Trophoblast cell (in vitro differentiated cells and primary cell): ENCODE measurements at regions not wholly inside any gene's neighbourhood (a gene's known extent, or its start where the extent isn't known, plus 50 kb on each side); places are given as distances from the start of the nearest gene placed in this dataset.
A peak's percentile ranks its signal among the peaks of the same experiment; 100 is the strongest.

ENCODE experiments used
- DNase-seq, 2 donors: peaks; one replicate each; pipeline ENCODE4 v3.0.0-alpha.2; 2016
- H2AFZ ChIP-seq: 2 replicates; pipeline ENCODE4 v1.6.1; 2013; ENCODE audit warnings: low read length, moderate library complexity, mild to moderate bottlenecking; ENCODE audit not compliant: insufficient read depth, poor library complexity
- H2AK5ac ChIP-seq: 2 replicates; pipeline ENCODE4 v1.6.1; 2013; ENCODE audit warnings: mild to moderate bottlenecking, low read length
- H2BK120ac ChIP-seq: 2 replicates; pipeline ENCODE4 v1.6.1; 2013; ENCODE audit warnings: low read length, mild to moderate bottlenecking, moderate library complexity; ENCODE audit not compliant: insufficient read depth, poor library complexity
- H2BK12ac ChIP-seq: 2 replicates; pipeline ENCODE4 v1.6.1; 2013; ENCODE audit warnings: mild to moderate bottlenecking, low read length, moderate library complexity
- H2BK5ac ChIP-seq: 2 replicates; pipeline ENCODE4 v1.6.1; 2013; ENCODE audit warnings: low read length, low read depth, moderate library complexity, mild to moderate bottlenecking; ENCODE audit not compliant: poor library complexity
- H3K14ac ChIP-seq: 2 replicates; pipeline ENCODE4 v1.6.1; 2013; ENCODE audit warnings: mild to moderate bottlenecking, low read length
- H3K18ac ChIP-seq: 2 replicates; pipeline ENCODE4 v1.6.1; 2013; ENCODE audit warnings: mild to moderate bottlenecking, low read length
- H3K23ac ChIP-seq: 2 replicates; pipeline ENCODE4 v1.6.1; 2013; ENCODE audit warnings: low read length
- H3K27ac ChIP-seq: 2 replicates; pipeline ENCODE4 v1.5.1; 2013; ENCODE audit warnings: low read depth, mild to moderate bottlenecking, inconsistent platforms, low read length, moderate library complexity
- H3K27me3 ChIP-seq: 2 replicates; pipeline ENCODE4 v1.6.1; 2013; ENCODE audit warnings: inconsistent platforms, mild to moderate bottlenecking, low read length, moderate library complexity; ENCODE audit not compliant: insufficient read depth
- H3K36me3 ChIP-seq, 2 experiments: 1 replicate in 1 of 2; 2 replicates in 1 of 2; pipeline ENCODE4 v1.6.1; 2013; ENCODE audit warnings: low read length in 2 of 2, mild to moderate bottlenecking in 2 of 2, moderate library complexity in 1 of 2; ENCODE audit not compliant: insufficient read depth in 2 of 2, control insufficient read depth in 1 of 2
- H3K4ac ChIP-seq: 2 replicates; pipeline ENCODE4 v1.6.1; 2013; ENCODE audit warnings: low read depth, mild to moderate bottlenecking, low read length, moderate library complexity
- H3K4me1 ChIP-seq, 2 experiments: 1 replicate in 1 of 2; 2 replicates in 1 of 2; pipeline ENCODE4 v1.6.1; 2013; ENCODE audit warnings: low read length in 2 of 2, mild to moderate bottlenecking in 2 of 2, moderate library complexity in 1 of 2; ENCODE audit not compliant: insufficient read depth in 2 of 2, control insufficient read depth in 1 of 2
- H3K4me2 ChIP-seq: 2 replicates; pipeline ENCODE4 v1.6.1; 2013; ENCODE audit warnings: inconsistent platforms, mild to moderate bottlenecking, low read length, moderate library complexity
- H3K4me3 ChIP-seq: 2 replicates; pipeline ENCODE4 v1.5.1; 2013; ENCODE audit warnings: mild to moderate bottlenecking, low read depth, low read length, inconsistent platforms
- H3K79me1 ChIP-seq: one replicate; pipeline ENCODE4 v1.6.1; 2013; ENCODE audit warnings: low read length
- H3K79me2 ChIP-seq: 2 replicates; pipeline ENCODE4 v1.6.1; 2013; ENCODE audit warnings: low read length, mild to moderate bottlenecking; ENCODE audit not compliant: control insufficient read depth, insufficient read depth, poor library complexity
- H3K9ac ChIP-seq: 2 replicates; pipeline ENCODE4 v1.6.1; 2013; ENCODE audit warnings: mild to moderate bottlenecking, low read length
- H3K9me3 ChIP-seq: 2 replicates; pipeline ENCODE4 v1.6.1; 2013; ENCODE audit warnings: low read depth, mild to moderate bottlenecking, control low read depth, inconsistent platforms, low read length; ENCODE audit not compliant: insufficient read depth
- H4K12ac ChIP-seq: 2 replicates; pipeline ENCODE4 v1.6.1; 2013; ENCODE audit warnings: low read depth, mild to moderate bottlenecking, low read length, moderate library complexity
- H4K8ac ChIP-seq: 2 replicates; pipeline ENCODE4 v1.6.1; 2013; ENCODE audit warnings: low read depth, mild to moderate bottlenecking, low read length, moderate library complexity
- H4K91ac ChIP-seq: one replicate; pipeline ENCODE4 v1.6.1; 2013; ENCODE audit warnings: low read depth, mild to moderate bottlenecking, low read length, moderate library complexity
- WGBS: extraction: QIAGEN DNeasy Blood & Tissue Kit; methylation state at CpG from one replicate; pipeline ENCODE4 v1.1.7; 2013; ENCODE audit warnings: missing lambda C conversion rate; ENCODE audit not compliant: insufficient read length, insufficient coverage; ENCODE audit errors: extremely low coverage; 5-methylcytosine and 5-hydroxymethylcytosine counted together

DNA sequence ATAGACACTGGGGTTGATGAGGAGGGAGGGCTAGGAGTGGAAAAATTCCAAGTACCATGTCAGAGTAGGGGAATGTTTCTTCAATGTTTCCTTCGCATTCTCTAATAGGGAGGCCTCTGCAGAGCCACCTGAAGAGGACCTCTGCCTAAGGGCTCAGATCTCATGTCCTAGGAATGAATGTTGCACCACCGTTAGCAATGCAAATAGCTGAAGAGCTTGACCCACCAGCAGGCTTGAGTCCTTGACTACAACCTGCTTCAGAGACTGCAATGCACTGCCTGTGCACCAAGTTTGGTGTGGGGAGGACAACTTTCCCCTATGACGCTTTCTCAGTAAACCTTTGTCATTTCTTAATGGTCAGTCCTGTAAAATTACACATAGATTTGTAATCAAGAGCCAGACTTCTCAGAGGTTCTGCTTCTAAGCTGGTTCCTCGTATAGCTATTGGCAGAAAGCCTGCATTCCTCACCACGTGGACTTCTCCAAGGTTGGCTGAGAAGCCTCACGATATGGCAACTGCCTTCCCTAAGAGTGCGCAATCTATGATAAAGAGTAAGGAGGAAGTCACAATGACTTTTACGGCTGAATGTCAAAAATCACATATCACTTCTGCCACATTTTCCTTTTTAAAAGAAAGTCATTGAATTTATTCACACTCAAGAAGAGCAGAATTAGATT is 600.7 kb upstream of the PTGER4 start:
- Histone ChIP-seq H3K36me3 (no peaks in the 10 kb centered on the region), H2BK120ac (no peak overlapping the region), H2AFZ (no peak overlapping the region), H2BK12ac (no peak overlapping the region), H3K4ac (no peak overlapping the region), H3K18ac (no peak overlapping the region), H3K79me1 (no peaks in the 10 kb centered on the region), H3K27ac (no peak overlapping the region), H3K4me2 (no peak overlapping the region), H3K79me2 (no peaks in the 10 kb centered on the region), H2AK5ac (no peak overlapping the region), H3K4me3 (no peak overlapping the region), H3K9ac (no peak overlapping the region), H4K12ac (no peak overlapping the region), H3K9me3 (no peaks in the 10 kb centered on the region), H3K27me3 (no peaks in the 10 kb centered on the region), H4K91ac (no peak overlapping the region), H4K8ac (no peak overlapping the region), H2BK5ac (no peak overlapping the region), H3K4me1 (no peaks in the 10 kb centered on the region), H3K14ac (no peak overlapping the region), H3K23ac (no peak overlapping the region)
- no CpG with 5 or more reads among the region's 8 CpGs for WGBS
- peak; percentile 98 to 99 for DNase-seq

DNA sequence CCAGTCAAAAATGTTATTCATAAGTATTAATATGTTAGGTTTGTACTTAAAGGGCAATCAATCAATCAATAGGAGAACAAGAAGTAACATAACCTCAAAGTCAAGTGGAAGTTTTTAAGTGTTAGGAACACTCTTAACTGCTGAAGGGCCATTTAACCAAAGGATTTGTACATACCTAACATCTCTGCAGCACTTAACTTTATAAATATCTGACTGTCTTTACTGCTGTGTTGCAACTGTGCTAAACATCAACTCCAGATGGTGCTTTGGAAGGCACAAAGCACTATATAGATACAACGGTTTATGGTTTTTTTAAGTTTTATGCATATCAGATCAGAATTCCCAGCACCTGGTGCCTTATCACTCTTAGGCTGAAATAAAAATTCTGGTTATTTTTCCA is 604.9 kb upstream of the PTGER4 start:
- no peak overlapping the region for H3K4ac ChIP-seq

GRCh38 chr5:40073927-40074326 is 605.8 kb upstream of the PTGER4 start:
- Histone ChIP-seq H2AK5ac (no peak overlapping the region), H3K9me3 (peaks cover 5% of the 10 kb centered on the region), H3K23ac (no peak overlapping the region), H4K12ac (no peak overlapping the region), H3K18ac (no peak overlapping the region), H3K4me2 (no peak overlapping the region), H3K9ac (no peak overlapping the region), H3K79me1 (no peaks in the 10 kb centered on the region), H4K8ac (no peak overlapping the region), H3K27ac (no peak overlapping the region), H3K4me3 (no peak overlapping the region), H3K79me2 (no peaks in the 10 kb centered on the region), H3K27me3 (no peaks in the 10 kb centered on the region), H2BK12ac (no peak overlapping the region), H2BK120ac (no peak overlapping the region), H2AFZ (no peak overlapping the region), H3K36me3 (no peaks in the 10 kb centered on the region), H3K14ac (no peak overlapping the region), H3K4ac (no peak overlapping the region), H2BK5ac (no peak overlapping the region), H4K91ac (no peak overlapping the region), H3K4me1 (no peaks in the 10 kb centered on the region)
- WGBS: no CpG with 5 or more reads among the region's 1 CpG
- DNase-seq: no peak

More for the DNA sequence above, 604.9 kb upstream of the PTGER4 start:
- no peak overlapping the region for H3K27ac ChIP-seq
- H4K8ac ChIP-seq: no peak overlapping the region
- no peak overlapping the region for H3K4me3 ChIP-seq
- H3K14ac ChIP-seq: no peak overlapping the region
- H3K36me3 ChIP-seq: no peaks in the 10 kb centered on the region
- no peak overlapping the region for H2AK5ac ChIP-seq
- no peak for DNase-seq
- peaks cover 5% of the 10 kb centered on the region for H3K9me3 ChIP-seq
- no peak overlapping the region for H2BK5ac ChIP-seq
- no peak overlapping the region for H3K18ac ChIP-seq
- H3K27me3 ChIP-seq: no peaks in the 10 kb centered on the region
- H3K9ac ChIP-seq: no peak overlapping the region
- H3K79me2 ChIP-seq: no peaks in the 10 kb centered on the region
- H3K79me1 ChIP-seq: no peaks in the 10 kb centered on the region
- no peaks in the 10 kb centered on the region for H3K4me1 ChIP-seq
- no CpG with 5 or more reads among the region's 1 CpG for WGBS
- H4K91ac ChIP-seq: no peak overlapping the region
- H2BK120ac ChIP-seq: no peak overlapping the region
- H3K4me2 ChIP-seq: no peak overlapping the region
- H3K23ac ChIP-seq: no peak overlapping the region
- H2AFZ ChIP-seq: no peak overlapping the region
- H4K12ac ChIP-seq: no peak overlapping the region
- no peak overlapping the region for H2BK12ac ChIP-seq

DNA sequence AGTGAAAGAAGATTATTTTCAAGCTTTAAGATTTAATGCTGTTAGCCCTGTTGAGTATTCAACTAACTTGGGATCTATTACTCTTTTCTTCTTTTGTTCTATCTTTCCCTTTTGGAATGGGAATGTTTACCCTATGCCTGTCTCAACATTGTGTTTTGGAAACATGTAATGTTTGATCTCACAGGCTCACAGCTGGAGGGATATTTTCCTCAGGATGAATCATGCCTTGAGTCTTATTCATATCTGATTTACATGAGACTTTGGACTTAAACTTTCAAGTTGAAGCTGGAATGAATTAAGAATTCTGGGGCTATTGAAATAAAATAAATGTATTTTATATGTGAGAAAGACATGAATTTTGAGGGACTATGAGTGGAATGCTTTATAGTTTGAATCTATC is 607.8 kb upstream of the PTGER4 start:
- H2AK5ac ChIP-seq: no peak overlapping the region
- H3K36me3 ChIP-seq: no peaks in the 10 kb centered on the region
- no peak overlapping the region for H2AFZ ChIP-seq
- H3K79me1 ChIP-seq: no peaks in the 10 kb centered on the region
- DNase-seq: peak in 1 of 2 donors; percentile 30
- H3K79me2 ChIP-seq: no peaks in the 10 kb centered on the region
- peaks cover 5% of the 10 kb centered on the region for H3K9me3 ChIP-seq
- no peak overlapping the region for H4K12ac ChIP-seq
- H3K9ac ChIP-seq: no peak overlapping the region
- H3K4ac ChIP-seq: no peak overlapping the region
- H2BK5ac ChIP-seq: no peak overlapping the region
- no peak overlapping the region for H3K4me2 ChIP-seq
- no peak overlapping the region for H4K91ac ChIP-seq
- H3K4me1 ChIP-seq: no peaks in the 10 kb centered on the region
- H3K4me3 ChIP-seq: no peak overlapping the region
- H3K27me3 ChIP-seq: no peaks in the 10 kb centered on the region
- no peak overlapping the region for H3K18ac ChIP-seq
- no peak overlapping the region for H3K27ac ChIP-seq
- H4K8ac ChIP-seq: no peak overlapping the region
- H2BK120ac ChIP-seq: no peak overlapping the region
- H3K14ac ChIP-seq: no peak overlapping the region
- H3K23ac ChIP-seq: no peak overlapping the region
- H2BK12ac ChIP-seq: no peak overlapping the region
